ENCODE measurements at regions not wholly inside any gene's neighbourhood (a gene's known extent, or its start where the extent isn't known, plus 50 kb on each side); places are given as distances from the start of the nearest gene placed in this dataset.

- TF ChIP-seq CTCF (IDR thresholded peaks at IDR 0.05) (no peak), POLR2A (IDR thresholded peaks at IDR 0.05) (no peak), EP300 (IDR thresholded peaks at IDR 0.05) (no peak)
These were observed 299.6 kb downstream of the FAM170A start for GRCh38 chr5:119928974-119929373.

Data from sigmoid colon (tissue), 4 donors.